ENCODE measurements at regions not wholly inside any gene's neighbourhood (a gene's known extent, or its start where the extent isn't known, plus 50 kb on each side); places are given as distances from the start of the nearest gene placed in this dataset.
A peak's percentile ranks its signal among the peaks of the same experiment; 100 is the strongest.

- intact Hi-C loops (cut with DNase I), result no loop called here
- WGBS, result 66% methylated on average over 2 of the region's 2 CpGs
- no peak for ATAC-seq
These were observed 371.5 kb upstream of the PRR16 start for GRCh38 chr5:120092649-120093048.

DNA sequence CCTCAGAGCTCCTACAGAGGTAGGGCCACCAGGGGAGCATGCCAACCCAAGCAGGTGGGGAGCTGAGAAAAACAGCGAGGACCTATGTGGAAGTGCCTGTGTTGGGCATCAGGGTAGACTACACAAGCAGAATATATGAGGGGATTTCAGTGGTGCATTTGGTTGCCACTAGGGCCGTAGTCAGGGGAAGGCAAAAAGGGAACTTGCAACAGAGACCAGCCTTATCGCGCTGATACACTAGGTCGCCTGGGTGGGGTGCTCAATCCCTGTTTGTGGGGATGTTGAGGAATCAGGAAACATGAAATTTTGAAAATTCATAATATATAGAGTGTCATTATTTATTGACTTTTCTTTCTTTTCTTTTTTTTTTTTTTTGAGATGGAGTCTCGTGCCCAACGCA is 370.9 kb upstream of the PRR16 start:
- DNase-seq (peak in 1 of 3 donors; percentile 30), ATAC-seq (no peak)
- 83% methylated on average over 7 of the region's 7 CpGs for WGBS
- Histone ChIP-seq H3K27ac (ENCODE audit: low read length) (no peak overlapping the region), H3K4me3 (ENCODE audit: low read length) (no peak overlapping the region), H3K4me1 (ENCODE audit: control insufficient read depth, insufficient read depth, low read length) (no peaks in the 10 kb centered on the region), H3K9me3 (ENCODE audit: control insufficient read depth, low read length) (no peaks in the 10 kb centered on the region), H3K27me3 (ENCODE audit: control insufficient read depth, insufficient read depth) (no peaks in the 10 kb centered on the region)
- intact Hi-C loops (cut with DNase I), result no loop called here

More at GRCh38 chr5:120092649-120093048, 371.5 kb upstream of the PRR16 start:
- no peak overlapping the region for H3K27ac ChIP-seq (ENCODE audit: low read length)
- no peaks in the 10 kb centered on the region for H3K27me3 ChIP-seq (ENCODE audit: control insufficient read depth, insufficient read depth)
- no peaks in the 10 kb centered on the region for H3K9me3 ChIP-seq (ENCODE audit: control insufficient read depth, low read length)
- H3K4me1 ChIP-seq (ENCODE audit: control insufficient read depth, insufficient read depth, low read length), result no peaks in the 10 kb centered on the region
- H3K4me3 ChIP-seq (ENCODE audit: low read length), result no peak overlapping the region
- DNase-seq, result no peak

DNA sequence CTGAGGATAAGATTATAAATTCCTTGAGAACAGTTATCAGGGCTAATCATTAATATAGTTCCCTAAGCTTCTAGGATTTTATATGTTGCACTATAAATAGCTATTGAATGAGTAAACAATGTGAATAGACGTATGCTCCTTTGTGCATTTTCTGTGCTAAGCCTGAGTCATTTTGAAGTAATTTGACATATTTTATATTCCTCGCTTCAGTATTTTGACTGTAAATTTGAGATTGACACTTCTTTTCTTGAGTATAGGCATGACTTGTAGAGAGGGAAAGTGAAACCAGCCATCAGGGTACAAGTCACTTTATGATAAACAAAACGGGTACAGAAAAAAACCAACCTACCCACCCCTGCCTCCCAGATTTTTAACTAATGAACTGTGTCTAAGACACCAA is 367.7 kb upstream of the PRR16 start:
- no peaks in the 10 kb centered on the region for H3K27me3 ChIP-seq (ENCODE audit: control insufficient read depth, insufficient read depth)
- H3K27ac ChIP-seq (ENCODE audit: low read length), result no peak overlapping the region
- no peak for DNase-seq
- peak overlapping the region; percentile 15 for H3K4me3 ChIP-seq (ENCODE audit: low read length)
- H3K4me1 ChIP-seq (ENCODE audit: control insufficient read depth, insufficient read depth, low read length), result no peaks in the 10 kb centered on the region
- 37% methylated on average over 3 of the region's 3 CpGs for WGBS
- intact Hi-C loops (cut with DNase I), result no loop called here
- no peak for ATAC-seq
- no peaks in the 10 kb centered on the region for H3K9me3 ChIP-seq (ENCODE audit: control insufficient read depth, low read length)

- no peak overlapping the region for H3K27ac ChIP-seq (ENCODE audit: low read length)
- H3K9me3 ChIP-seq (ENCODE audit: control insufficient read depth, low read length), result no peaks in the 10 kb centered on the region
- ATAC-seq (no peak), DNase-seq (no peak)
- H3K27me3 ChIP-seq (ENCODE audit: control insufficient read depth, insufficient read depth), result no peaks in the 10 kb centered on the region
- H3K4me3 ChIP-seq (ENCODE audit: low read length), result no peak overlapping the region
- H3K4me1 ChIP-seq (ENCODE audit: control insufficient read depth, insufficient read depth, low read length), result no peaks in the 10 kb centered on the region
- 71% methylated on average over 4 of the region's 4 CpGs for whole genome bisulfite sequencing
- intact Hi-C loops (cut with DNase I), result no loop called here
These were observed 365.7 kb upstream of the PRR16 start for GRCh38 chr5:120098426-120098825.

DNA sequence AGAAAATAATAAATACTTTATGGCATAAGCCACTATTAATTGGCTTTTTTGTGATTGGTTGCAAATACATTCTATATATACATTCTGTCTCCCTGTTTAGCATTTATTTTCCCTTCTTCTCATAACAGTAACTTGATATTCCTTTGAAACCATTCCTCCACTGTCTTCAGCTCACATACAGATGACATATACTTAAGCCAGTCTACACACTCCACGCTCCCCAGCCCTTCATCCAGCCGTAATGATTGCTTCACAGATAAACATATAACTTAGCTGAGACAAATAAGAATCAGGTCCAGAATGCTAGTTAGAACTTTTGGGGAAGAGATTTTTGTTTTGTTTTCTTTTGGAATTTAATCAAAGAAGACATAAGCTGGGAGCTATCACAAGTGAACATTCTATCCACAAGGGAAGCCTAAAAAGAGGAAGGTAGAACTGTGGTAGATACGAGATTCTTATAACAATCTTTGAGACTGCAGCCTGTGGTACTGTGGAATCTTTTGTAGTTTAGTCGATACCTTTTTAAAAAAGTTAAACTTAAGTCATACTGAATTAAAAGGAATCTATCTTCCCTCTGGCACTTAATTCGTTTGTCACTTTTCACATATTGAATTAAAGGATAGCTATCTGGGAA is 365.1 kb upstream of the PRR16 start:
- 63% methylated on average over 5 of the region's 5 CpGs for WGBS
- intact Hi-C loops (cut with DNase I), result no loop called here
- Histone ChIP-seq H3K27me3 (ENCODE audit: control insufficient read depth, insufficient read depth) (no peaks in the 10 kb centered on the region), H3K4me3 (ENCODE audit: low read length) (no peak overlapping the region), H3K9me3 (ENCODE audit: control insufficient read depth, low read length) (no peaks in the 10 kb centered on the region), H3K4me1 (ENCODE audit: control insufficient read depth, insufficient read depth, low read length) (no peaks in the 10 kb centered on the region), H3K27ac (ENCODE audit: low read length) (no peak overlapping the region)
- no peak for DNase-seq
- ATAC-seq, result no peak

DNA sequence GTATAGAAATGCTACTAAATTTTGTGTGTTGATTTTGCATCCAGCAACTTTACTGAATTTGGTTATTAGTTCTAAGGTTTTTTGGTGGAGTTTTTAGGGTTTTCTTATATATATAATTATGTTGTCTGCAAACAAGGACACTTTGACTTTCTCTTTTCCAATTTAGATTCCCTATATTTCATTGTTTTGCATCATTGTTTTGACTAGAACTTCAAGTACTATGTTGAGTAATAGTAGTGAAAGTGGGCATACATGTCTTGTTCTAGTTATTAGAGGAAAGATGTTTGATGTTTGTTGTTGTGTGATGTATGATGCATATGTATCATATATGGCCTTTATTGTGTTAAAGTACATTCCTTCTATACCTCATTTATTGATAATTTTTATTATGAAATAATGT is 362.3 kb upstream of the PRR16 start:
- Histone ChIP-seq H3K9me3 (ENCODE audit: control insufficient read depth, low read length) (no peaks in the 10 kb centered on the region), H3K4me1 (ENCODE audit: control insufficient read depth, insufficient read depth, low read length) (no peaks in the 10 kb centered on the region), H3K4me3 (ENCODE audit: low read length) (no peak overlapping the region), H3K27ac (ENCODE audit: low read length) (no peak overlapping the region), H3K27me3 (ENCODE audit: control insufficient read depth, insufficient read depth) (no peaks in the 10 kb centered on the region)
- intact Hi-C loops (cut with DNase I), result no loop called here
- DNase-seq (no peak), ATAC-seq (no peak)

DNA sequence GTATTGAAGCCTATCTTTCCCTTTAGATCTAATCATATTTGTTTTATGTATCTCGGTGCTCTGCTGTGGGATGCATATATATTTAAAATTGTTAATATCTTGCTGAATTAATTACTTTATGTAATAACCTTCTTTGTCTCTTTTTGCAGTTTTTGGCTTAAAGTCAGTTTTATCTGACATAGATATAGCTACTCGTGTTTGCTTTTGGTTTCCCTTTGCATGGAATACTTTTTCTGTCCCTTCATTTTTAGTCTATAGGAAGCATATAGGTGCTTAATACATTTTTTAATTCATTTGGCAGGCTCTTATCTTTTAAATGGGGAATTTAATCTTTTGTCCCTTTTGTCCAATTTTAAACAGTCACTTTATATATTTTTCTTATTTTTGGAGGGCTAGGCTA is 360.6 kb upstream of the PRR16 start:
- H3K4me1 ChIP-seq (ENCODE audit: control insufficient read depth, insufficient read depth, low read length), result no peaks in the 10 kb centered on the region
- no peak for ATAC-seq
- no peak overlapping the region for H3K4me3 ChIP-seq (ENCODE audit: low read length)
- no peak for DNase-seq
- no peaks in the 10 kb centered on the region for H3K27me3 ChIP-seq (ENCODE audit: control insufficient read depth, insufficient read depth)
- intact Hi-C loops (cut with DNase I), result no loop called here
- H3K9me3 ChIP-seq (ENCODE audit: control insufficient read depth, low read length), result no peaks in the 10 kb centered on the region
- 53% methylated on average over 2 of the region's 2 CpGs for WGBS
- H3K27ac ChIP-seq (ENCODE audit: low read length), result no peak overlapping the region

DNA sequence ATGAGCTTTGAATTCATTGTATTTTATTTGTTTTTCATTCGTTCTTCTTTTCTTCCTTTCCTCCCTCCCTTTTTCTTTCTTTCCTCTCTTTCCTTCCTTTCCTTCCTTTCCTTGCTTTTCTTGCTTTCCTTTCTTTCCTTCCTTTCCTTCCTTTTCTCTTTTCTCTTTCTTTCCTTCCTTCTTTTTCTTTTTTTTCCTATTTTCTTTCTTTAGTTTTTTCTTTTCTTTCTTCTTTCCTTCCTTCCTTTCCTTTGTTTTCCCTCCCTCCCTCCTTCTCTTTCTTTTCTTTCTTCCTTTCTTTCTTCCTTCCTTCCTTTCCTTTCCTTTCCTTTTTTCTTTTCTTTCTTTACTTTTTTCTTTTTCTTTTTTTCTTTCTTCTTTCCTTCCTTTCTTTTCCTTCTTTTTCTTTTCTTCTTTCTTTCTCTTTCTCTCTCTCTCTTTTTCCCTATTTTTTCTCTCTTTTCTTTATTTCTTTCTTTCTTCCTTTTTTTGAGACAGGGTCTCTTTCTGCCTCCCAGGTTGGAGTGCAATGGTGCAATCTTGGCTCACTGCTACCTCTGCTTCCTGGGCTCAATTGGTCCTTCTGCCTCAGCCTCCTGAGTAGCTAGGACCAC is 357.1 kb upstream of the PRR16 start:
- H3K4me3 ChIP-seq (ENCODE audit: low read length), result no peak overlapping the region

DNA sequence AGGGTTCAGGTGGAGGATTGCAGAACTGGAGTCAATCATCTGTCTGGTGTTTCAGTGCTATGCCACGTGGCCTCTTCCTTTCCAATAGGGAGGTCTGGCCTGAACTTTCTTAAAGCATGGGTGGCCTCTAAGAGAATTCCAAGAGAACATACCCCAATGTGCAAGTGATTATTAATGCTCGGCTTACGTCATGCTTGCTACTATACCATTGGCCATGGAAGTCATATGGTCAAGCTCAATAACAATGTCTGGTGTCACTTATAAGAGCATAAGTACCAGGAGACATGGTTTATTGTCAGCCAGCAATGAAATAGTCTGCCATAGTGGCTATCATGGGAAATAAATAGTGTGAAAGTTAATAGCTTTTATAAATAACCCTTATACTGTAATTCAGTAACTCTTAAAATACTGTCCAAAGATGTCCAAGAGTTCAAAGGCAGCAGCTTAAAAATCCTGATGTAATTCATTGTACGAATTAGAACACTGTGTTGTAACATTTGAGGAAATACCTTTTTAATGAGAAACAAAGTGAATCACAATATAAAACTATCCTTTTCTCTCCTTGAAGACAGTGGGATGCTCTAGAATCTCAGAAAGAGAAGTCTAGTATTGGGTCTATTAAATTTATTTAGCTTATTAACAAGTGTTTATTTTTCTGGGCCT is 355.4 kb upstream of the PRR16 start:
- Histone ChIP-seq H3K4me1 (ENCODE audit: control insufficient read depth, insufficient read depth, low read length) (no peaks in the 10 kb centered on the region), H3K27ac (ENCODE audit: low read length) (no peak overlapping the region), H3K9me3 (ENCODE audit: control insufficient read depth, low read length) (no peaks in the 10 kb centered on the region), H3K4me3 (ENCODE audit: low read length) (no peak overlapping the region), H3K27me3 (ENCODE audit: control insufficient read depth, insufficient read depth) (no peaks in the 10 kb centered on the region)
- no peak for DNase-seq
- intact Hi-C loops (cut with DNase I), result no loop called here
- no peak for ATAC-seq
- WGBS, result 74% methylated on average over 4 of the region's 4 CpGs

More for the DNA sequence above, 357.1 kb upstream of the PRR16 start:
- DNase-seq (no peak), ATAC-seq (no peak)
- H3K4me1 ChIP-seq (ENCODE audit: control insufficient read depth, insufficient read depth, low read length), result no peaks in the 10 kb centered on the region
- H3K27me3 ChIP-seq (ENCODE audit: control insufficient read depth, insufficient read depth), result no peaks in the 10 kb centered on the region
- 73% methylated on average over 1 of the region's 1 CpG for WGBS
- H3K27ac ChIP-seq (ENCODE audit: low read length), result no peak overlapping the region
- intact Hi-C loops (cut with DNase I), result no loop called here
- no peaks in the 10 kb centered on the region for H3K9me3 ChIP-seq (ENCODE audit: control insufficient read depth, low read length)

GRCh38 chr5:120122703-120123102 is 341.4 kb upstream of the PRR16 start:
- no peak overlapping the region for H3K27ac ChIP-seq (ENCODE audit: low read length)
- no peaks in the 10 kb centered on the region for H3K9me3 ChIP-seq (ENCODE audit: control insufficient read depth, low read length)
- DNase-seq, result no peak
- no peaks in the 10 kb centered on the region for H3K4me1 ChIP-seq (ENCODE audit: control insufficient read depth, insufficient read depth, low read length)
- no peaks in the 10 kb centered on the region for H3K27me3 ChIP-seq (ENCODE audit: control insufficient read depth, insufficient read depth)
- intact Hi-C loops (cut with DNase I), result no loop called here
- H3K4me3 ChIP-seq (ENCODE audit: low read length), result no peak overlapping the region
- ATAC-seq, result no peak

GRCh38 chr5:120124031-120124430 is 340.1 kb upstream of the PRR16 start:
- no peak for ATAC-seq
- H3K27me3 ChIP-seq (ENCODE audit: control insufficient read depth, insufficient read depth), result no peaks in the 10 kb centered on the region
- H3K4me1 ChIP-seq (ENCODE audit: control insufficient read depth, insufficient read depth, low read length), result no peaks in the 10 kb centered on the region
- no peak for DNase-seq
- H3K27ac ChIP-seq (ENCODE audit: low read length), result no peak overlapping the region
- intact Hi-C loops (cut with DNase I), result no loop called here
- WGBS, result 27% methylated on average over 1 of the region's 1 CpG
- no peak overlapping the region for H3K4me3 ChIP-seq (ENCODE audit: low read length)
- no peaks in the 10 kb centered on the region for H3K9me3 ChIP-seq (ENCODE audit: control insufficient read depth, low read length)
